Body of pancreas (tissue), 4 donors: ENCODE measurements at regions not wholly inside any gene's neighbourhood (a gene's known extent, or its start where the extent isn't known, plus 50 kb on each side); places are given as distances from the start of the nearest gene placed in this dataset.

Experiments used
- ATAC-seq: fragments of 150-250 bp; one replicate; pipeline ENCODE4 v1.9.1; 2016
- DNase-seq, 4 donors: peaks; one replicate each; pipeline ENCODE4 v3.0.0-alpha.2; 2019
- H3K27ac ChIP-seq, 4 donors: fragments of 200-600 bp; sonication (generic); 1 replicate in 3 of 4; 2 replicates in 1 of 4; pipeline versions ENCODE4 v1.5.1 to v1.6.1; 2016 to 2019; ENCODE audit warnings: mild to moderate bottlenecking in 1 of 4, mixed read lengths in 1 of 4, moderate library complexity in 1 of 4
- H3K27me3 ChIP-seq, 2 donors: fragments of 200-600 bp; sonication (generic); one replicate each; pipeline ENCODE4 v1.6.0; 2016; ENCODE audit warnings: mild to moderate bottlenecking in 1 of 2
- H3K36me3 ChIP-seq, 2 donors: fragments of 200-600 bp; sonication (generic); replicated peaks in 1 of 2; 2 replicates each; pipeline ENCODE4 v1.5.1; 2016; ENCODE audit warnings: low read depth in 2 of 2; ENCODE audit not compliant: insufficient read depth in 1 of 2
- H3K4me1 ChIP-seq: fragments of 200-600 bp; sonication (generic); one replicate; pipeline ENCODE4 v1.6.0; 2016
- H3K4me3 ChIP-seq, 2 donors: fragments of 200-600 bp; sonication (generic); 1 replicate in 1 of 2; 2 replicates in 1 of 2; pipeline ENCODE4 v1.5.1; 2016 to 2019
- H3K9me3 ChIP-seq, 3 donors: fragments of 200-600 bp; sonication (generic); 1 replicate in 2 of 3; 2 replicates in 1 of 3; pipeline ENCODE4 v1.5.1; 2016
- POLR2A ChIP-seq, 3 donors: fragments of 450-650 bp; IDR thresholded peaks; one replicate each; pipeline ENCODE4 v1.6.1; 2016; ENCODE audit warnings: antibody characterized with exemption in 3 of 3, mild to moderate bottlenecking in 2 of 3
- WGBS, 2 donors: methylation state at CpG; one replicate each; pipeline ENCODE4 v1.1.5; 2017; 5-methylcytosine and 5-hydroxymethylcytosine counted together
- intact Hi-C: fragments of 100-400 bp; cut with DNase I; formaldehyde crosslinking; loops from one replicate; pipeline ENCODE4 v1.15.1; 2023
- TF ChIP-seq, protein P1 (sequence below), 7 experiments: fragments of 450-650 bp in 4 of 7; fragments of 200-600 bp in 3 of 7; sonication (generic) in 3 of 7; IDR thresholded peaks; one replicate each; pipeline ENCODE4 v1.5.1; 2016 to 2019; ENCODE audit warnings: antibody characterized with exemption in 7 of 7

DNA sequence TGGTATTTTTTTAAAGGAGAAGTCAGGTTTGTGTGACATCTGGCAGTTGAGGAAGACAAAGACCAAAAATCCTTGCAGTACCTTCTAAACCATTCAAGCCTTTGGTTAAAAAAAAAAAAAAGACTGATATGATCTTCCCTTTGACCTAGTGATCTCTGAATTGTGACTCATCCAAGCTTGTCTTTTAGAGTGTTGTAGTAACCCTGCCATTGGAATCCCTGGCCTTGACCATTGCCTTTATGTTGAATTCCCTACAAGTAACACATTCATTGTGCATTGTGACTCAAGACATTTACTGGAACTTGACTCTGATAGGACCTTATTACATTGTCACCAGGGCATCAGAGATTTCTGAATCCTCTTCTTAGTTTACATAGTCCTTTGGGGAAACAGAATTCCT lies 1469.0 kb downstream of the TECRL start:
- no peaks in the 10 kb centered on the region for H3K36me3 ChIP-seq
- H3K27ac ChIP-seq: no peak overlapping the region
- ATAC-seq (no peak), DNase-seq (no peak)
- H3K27me3 ChIP-seq: no peaks in the 10 kb centered on the region
- intact Hi-C loops: no loop called here
- no peaks in the 10 kb centered on the region for H3K4me1 ChIP-seq
- no peaks in the 10 kb centered on the region for H3K9me3 ChIP-seq
- TF ChIP-seq, protein P1, sequence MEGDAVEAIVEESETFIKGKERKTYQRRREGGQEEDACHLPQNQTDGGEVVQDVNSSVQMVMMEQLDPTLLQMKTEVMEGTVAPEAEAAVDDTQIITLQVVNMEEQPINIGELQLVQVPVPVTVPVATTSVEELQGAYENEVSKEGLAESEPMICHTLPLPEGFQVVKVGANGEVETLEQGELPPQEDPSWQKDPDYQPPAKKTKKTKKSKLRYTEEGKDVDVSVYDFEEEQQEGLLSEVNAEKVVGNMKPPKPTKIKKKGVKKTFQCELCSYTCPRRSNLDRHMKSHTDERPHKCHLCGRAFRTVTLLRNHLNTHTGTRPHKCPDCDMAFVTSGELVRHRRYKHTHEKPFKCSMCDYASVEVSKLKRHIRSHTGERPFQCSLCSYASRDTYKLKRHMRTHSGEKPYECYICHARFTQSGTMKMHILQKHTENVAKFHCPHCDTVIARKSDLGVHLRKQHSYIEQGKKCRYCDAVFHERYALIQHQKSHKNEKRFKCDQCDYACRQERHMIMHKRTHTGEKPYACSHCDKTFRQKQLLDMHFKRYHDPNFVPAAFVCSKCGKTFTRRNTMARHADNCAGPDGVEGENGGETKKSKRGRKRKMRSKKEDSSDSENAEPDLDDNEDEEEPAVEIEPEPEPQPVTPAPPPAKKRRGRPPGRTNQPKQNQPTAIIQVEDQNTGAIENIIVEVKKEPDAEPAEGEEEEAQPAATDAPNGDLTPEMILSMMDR (IDR thresholded peaks at IDR 0.05): no peak
- TF ChIP-seq POLR2A (IDR thresholded peaks at IDR 0.05): no peak
- H3K4me3 ChIP-seq: no peak overlapping the region

DNA sequence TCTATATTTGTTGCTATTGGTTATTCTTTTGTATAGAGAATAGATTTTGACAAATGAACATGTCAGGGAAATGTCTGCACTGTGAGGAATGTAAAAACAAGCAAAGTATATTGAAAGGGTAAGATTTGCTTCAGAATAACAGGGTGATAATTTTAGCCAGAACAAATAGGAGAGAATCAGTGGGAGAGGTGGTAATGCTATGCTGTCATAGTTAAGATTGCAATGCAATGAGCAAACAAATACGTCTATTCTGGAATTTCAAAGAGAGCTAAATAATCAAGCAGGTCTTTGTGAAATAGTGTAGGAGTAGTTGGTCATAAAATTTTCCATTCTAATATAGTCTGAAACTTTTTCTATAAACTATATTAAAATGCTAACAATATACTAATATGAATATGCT lies 1478.4 kb downstream of the TECRL start:
- H3K4me3 ChIP-seq: no peak overlapping the region
- no peaks in the 10 kb centered on the region for H3K9me3 ChIP-seq
- no peak for TF ChIP-seq POLR2A (IDR thresholded peaks at IDR 0.05)
- TF ChIP-seq, protein P1 (IDR thresholded peaks at IDR 0.05): no peak
- intact Hi-C loops: no loop called here
- WGBS, 2 donors: 11% methylated on average over 1 of the region's 1 CpG; no CpG with 5 or more reads in 1 of the 2 donors
- no peak for ATAC-seq
- no peak for DNase-seq
- no peaks in the 10 kb centered on the region for H3K4me1 ChIP-seq
- H3K27me3 ChIP-seq: no peaks in the 10 kb centered on the region
- no peak overlapping the region for H3K27ac ChIP-seq
- no peaks in the 10 kb centered on the region for H3K36me3 ChIP-seq

DNA sequence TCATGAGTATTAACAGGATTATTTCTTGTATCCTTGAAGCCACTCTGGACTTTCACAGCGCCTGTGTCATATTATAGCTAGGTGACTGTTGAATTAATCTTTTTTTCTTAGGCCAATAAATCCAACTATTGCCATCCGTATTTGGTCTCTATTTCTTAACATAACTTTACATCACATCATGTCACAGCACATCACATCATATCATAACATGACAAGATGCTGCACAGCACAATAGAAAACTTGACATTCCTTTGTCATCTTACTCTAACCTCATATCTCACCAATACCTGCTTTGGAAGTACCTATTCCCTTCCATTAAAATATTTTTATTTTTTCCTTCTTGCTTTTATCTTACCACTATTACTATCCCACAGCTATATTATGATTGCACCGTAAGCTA lies 1480.8 kb downstream of the TECRL start:
- H3K4me3 ChIP-seq: no peak overlapping the region
- ATAC-seq (no peak), DNase-seq (no peak)
- no peaks in the 10 kb centered on the region for H3K4me1 ChIP-seq
- TF ChIP-seq POLR2A (IDR thresholded peaks at IDR 0.05): no peak
- TF ChIP-seq, protein P1 (IDR thresholded peaks at IDR 0.05): no peak
- intact Hi-C loops: no loop called here
- H3K9me3 ChIP-seq: no peaks in the 10 kb centered on the region
- 44 to 52% methylated on average over 3 of the region's 3 CpGs for WGBS, 2 donors
- H3K27ac ChIP-seq: no peak overlapping the region
- no peaks in the 10 kb centered on the region for H3K27me3 ChIP-seq
- no peaks in the 10 kb centered on the region for H3K36me3 ChIP-seq

DNA sequence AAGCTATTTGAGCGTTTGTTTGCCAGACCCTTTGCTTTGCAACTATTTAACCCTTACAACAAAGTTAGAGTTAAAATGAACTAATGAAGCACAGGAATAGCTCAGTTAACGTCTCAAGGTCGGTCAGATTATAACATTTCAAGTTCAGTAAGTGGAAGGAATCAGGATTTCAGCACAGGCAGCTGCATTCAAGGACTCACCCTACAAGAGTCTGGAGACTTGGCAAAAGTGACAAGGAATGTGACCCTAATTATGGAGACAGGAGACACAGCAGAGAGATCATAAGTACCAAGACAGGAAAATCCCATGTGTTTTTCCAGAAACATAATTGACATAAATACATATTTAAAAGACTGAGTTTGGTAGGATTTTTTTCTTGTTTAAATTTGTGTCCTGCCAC lies 1481.7 kb downstream of the TECRL start:
- 21 to 22% methylated on average over 3 of the region's 3 CpGs for WGBS, 2 donors
- H3K4me1 ChIP-seq: no peaks in the 10 kb centered on the region
- no peaks in the 10 kb centered on the region for H3K9me3 ChIP-seq
- DNase-seq (no peak), ATAC-seq (no peak)
- no peak overlapping the region for H3K27ac ChIP-seq
- intact Hi-C loops: no loop called here
- H3K36me3 ChIP-seq: no peaks in the 10 kb centered on the region
- TF ChIP-seq, protein P1 (IDR thresholded peaks at IDR 0.05): no peak
- no peak for TF ChIP-seq POLR2A (IDR thresholded peaks at IDR 0.05)
- no peak overlapping the region for H3K4me3 ChIP-seq
- H3K27me3 ChIP-seq: no peaks in the 10 kb centered on the region

DNA sequence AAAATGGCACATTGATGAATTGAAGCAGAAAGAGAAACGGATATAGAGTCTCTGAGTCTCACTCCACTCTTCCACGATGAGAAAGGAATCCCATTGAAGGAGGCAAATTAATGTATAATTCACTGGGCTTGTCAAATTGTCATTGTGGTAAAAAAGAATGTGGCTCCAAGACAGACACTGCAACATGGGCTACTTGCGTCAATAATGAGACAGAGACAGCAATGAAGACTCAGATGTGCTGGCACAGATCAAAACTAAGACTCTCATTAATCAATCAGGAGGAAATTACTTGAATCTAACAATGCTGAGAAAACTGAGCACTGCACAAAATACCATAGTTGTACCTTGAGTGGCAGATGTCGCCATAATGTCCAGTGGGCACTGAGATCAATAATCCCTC lies 1485.5 kb downstream of the TECRL start:
- ATAC-seq: no peak
- no peak for DNase-seq
- intact Hi-C loops: no loop called here
- Histone ChIP-seq H3K9me3 (no peaks in the 10 kb centered on the region), H3K27me3 (no peaks in the 10 kb centered on the region), H3K36me3 (no peaks in the 10 kb centered on the region), H3K27ac (no peak overlapping the region), H3K4me1 (no peaks in the 10 kb centered on the region), H3K4me3 (no peak overlapping the region)
- 52% methylated on average over 4 of the region's 4 CpGs for WGBS, 2 donors
- TF ChIP-seq, protein P1 (IDR thresholded peaks at IDR 0.05): no peak
- TF ChIP-seq POLR2A (IDR thresholded peaks at IDR 0.05): no peak
